ENCODE measurements at regions not wholly inside any gene's neighbourhood (a gene's known extent, or its start where the extent isn't known, plus 50 kb on each side); places are given as distances from the start of the nearest gene placed in this dataset.

- TF ChIP-seq CTCF (IDR thresholded peaks at IDR 0.05; ENCODE audit: control extremely low read depth in 1 of 3, insufficient read depth in 1 of 3, low read depth in 1 of 3, low read length in 3 of 3) (no peak), POLR2A (IDR thresholded peaks at IDR 0.05; ENCODE audit: control extremely low read depth in 1 of 2, low read depth in 2 of 2, low read length in 2 of 2) (no peak), MAFK (IDR thresholded peaks at IDR 0.05; ENCODE audit: low read depth, low read length) (no peak), TAF1 (IDR thresholded peaks at IDR 0.05; ENCODE audit: low read depth, low read length) (no peak), SIN3A (conservative IDR thresholded peaks at IDR 0.05 in 1 of 2, IDR thresholded peaks at IDR 0.05 in 1 of 2; ENCODE audit: low read depth in 1 of 2, low read length in 2 of 2) (no peak)
These were observed 979.0 kb upstream of the PIK3C3 start for GRCh38 chr18:40976050-40976449.

Data from H1 (cell line).